ENCODE measurements at regions not wholly inside any gene's neighbourhood (a gene's known extent, or its start where the extent isn't known, plus 50 kb on each side); places are given as distances from the start of the nearest gene placed in this dataset.

GRCh38 chr17:72417627-72418026 lies 296.8 kb downstream of the SOX9 start:
- no peaks in the 10 kb centered on the region for H3K36me3 ChIP-seq
- H3K4me3 ChIP-seq (ENCODE audit: low read depth, low read length), result no peak overlapping the region
- peaks cover 11% of the 10 kb centered on the region for H3K4me1 ChIP-seq
- no peak for DNase-seq
- TF ChIP-seq CTCF (IDR thresholded peaks at IDR 0.05; ENCODE audit: low read depth, low read length), result no peak
- H3K9me3 ChIP-seq, result no peaks in the 10 kb centered on the region
- H3K27me3 ChIP-seq, result no peaks in the 10 kb centered on the region

- Histone ChIP-seq H3K4me1 (peaks cover 17% of the 10 kb centered on the region), H3K4me3 (ENCODE audit: low read depth, low read length) (no peak overlapping the region)
Measured at GRCh38 chr17:72419866-72420774, 299.3 kb downstream of the SOX9 start.

GRCh38 chr17:72420775-72421127 lies 299.9 kb downstream of the SOX9 start:
- peaks cover 12% of the 10 kb centered on the region for H3K4me1 ChIP-seq
- H3K9me3 ChIP-seq, result no peaks in the 10 kb centered on the region
- no peak overlapping the region for H3K4me3 ChIP-seq (ENCODE audit: low read depth, low read length)
- H3K36me3 ChIP-seq, result no peaks in the 10 kb centered on the region
- no peaks in the 10 kb centered on the region for H3K27me3 ChIP-seq
- no peak for DNase-seq
- no peak for TF ChIP-seq CTCF (IDR thresholded peaks at IDR 0.05; ENCODE audit: low read depth, low read length)

More at GRCh38 chr17:72419866-72420774, 299.3 kb downstream of the SOX9 start:
- Histone ChIP-seq H3K9me3 (no peaks in the 10 kb centered on the region), H3K36me3 (no peaks in the 10 kb centered on the region), H3K27me3 (no peaks in the 10 kb centered on the region)
- no peak for DNase-seq
- TF ChIP-seq CTCF (IDR thresholded peaks at IDR 0.05; ENCODE audit: low read depth, low read length), result no peak

- no peak overlapping the region for H3K4me3 ChIP-seq (ENCODE audit: low read depth, low read length)
- no peak for TF ChIP-seq CTCF (IDR thresholded peaks at IDR 0.05; ENCODE audit: low read depth, low read length)
- no peaks in the 10 kb centered on the region for H3K36me3 ChIP-seq
- H3K9me3 ChIP-seq, result no peaks in the 10 kb centered on the region
- peaks cover 12% of the 10 kb centered on the region for H3K4me1 ChIP-seq
- DNase-seq, result peak; percentile 49
- no peaks in the 10 kb centered on the region for H3K27me3 ChIP-seq
Measured at GRCh38 chr17:72421128-72422092, 300.6 kb downstream of the SOX9 start.

- Histone ChIP-seq H3K36me3 (no peaks in the 10 kb centered on the region), H3K27me3 (no peaks in the 10 kb centered on the region), H3K9me3 (no peaks in the 10 kb centered on the region), H3K4me3 (ENCODE audit: low read depth, low read length) (no peak overlapping the region), H3K4me1 (peaks cover 14% of the 10 kb centered on the region)
- TF ChIP-seq CTCF (IDR thresholded peaks at IDR 0.05; ENCODE audit: low read depth, low read length), result no peak
- no peak for DNase-seq
Measured at GRCh38 chr17:72422204-72422504, 301.3 kb downstream of the SOX9 start.

Data from BE2C (cell line).